ENCODE measurements at regions not wholly inside any gene's neighbourhood (a gene's known extent, or its start where the extent isn't known, plus 50 kb on each side); places are given as distances from the start of the nearest gene placed in this dataset.
"Not testable (repeated sequence)": the region's sequence is repeated elsewhere in the genome, so short reads cannot be mapped to it uniquely, and the experiment has no call there.

DNA sequence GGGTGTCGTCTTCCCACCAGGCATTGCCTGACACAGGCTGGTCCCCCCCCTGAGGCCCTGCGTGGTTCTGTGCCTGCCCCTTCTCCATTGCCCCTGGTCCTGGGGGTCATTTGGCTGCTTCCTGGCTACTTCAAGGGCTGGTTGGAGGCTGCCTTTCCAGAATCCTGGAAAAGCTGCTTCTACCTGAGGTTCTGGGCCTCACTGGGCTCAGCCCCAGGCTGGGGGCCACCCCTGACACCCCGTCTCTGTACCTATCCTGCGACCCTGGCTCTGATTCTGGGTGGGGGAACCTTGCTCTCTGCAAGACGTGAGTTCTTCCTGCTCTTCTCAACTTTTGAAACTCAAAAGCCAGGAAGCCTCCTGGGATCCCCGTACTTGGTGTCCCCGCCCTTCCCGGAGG lies 149.3 kb upstream of the PTPN1 start:
- Histone ChIP-seq H3K36me3 (no peaks in the 10 kb centered on the region), H3K27ac (no peak overlapping the region), H3K9me3 (no peaks in the 10 kb centered on the region), H3K27me3 (no peaks in the 10 kb centered on the region), H3K4me3 (no peak overlapping the region), H3K4me1 (no peaks in the 10 kb centered on the region)
- intact Hi-C loops (cut with DNase I; ENCODE audit: low total_unique reads) = no loop called here
- TF ChIP-seq POLR2AphosphoS5 (IDR thresholded peaks at IDR 0.05) (no peak), POLR2A (IDR thresholded peaks at IDR 0.05) (no peak)
- TF ChIP-seq, protein P1, sequence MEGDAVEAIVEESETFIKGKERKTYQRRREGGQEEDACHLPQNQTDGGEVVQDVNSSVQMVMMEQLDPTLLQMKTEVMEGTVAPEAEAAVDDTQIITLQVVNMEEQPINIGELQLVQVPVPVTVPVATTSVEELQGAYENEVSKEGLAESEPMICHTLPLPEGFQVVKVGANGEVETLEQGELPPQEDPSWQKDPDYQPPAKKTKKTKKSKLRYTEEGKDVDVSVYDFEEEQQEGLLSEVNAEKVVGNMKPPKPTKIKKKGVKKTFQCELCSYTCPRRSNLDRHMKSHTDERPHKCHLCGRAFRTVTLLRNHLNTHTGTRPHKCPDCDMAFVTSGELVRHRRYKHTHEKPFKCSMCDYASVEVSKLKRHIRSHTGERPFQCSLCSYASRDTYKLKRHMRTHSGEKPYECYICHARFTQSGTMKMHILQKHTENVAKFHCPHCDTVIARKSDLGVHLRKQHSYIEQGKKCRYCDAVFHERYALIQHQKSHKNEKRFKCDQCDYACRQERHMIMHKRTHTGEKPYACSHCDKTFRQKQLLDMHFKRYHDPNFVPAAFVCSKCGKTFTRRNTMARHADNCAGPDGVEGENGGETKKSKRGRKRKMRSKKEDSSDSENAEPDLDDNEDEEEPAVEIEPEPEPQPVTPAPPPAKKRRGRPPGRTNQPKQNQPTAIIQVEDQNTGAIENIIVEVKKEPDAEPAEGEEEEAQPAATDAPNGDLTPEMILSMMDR (IDR thresholded peaks at IDR 0.05) = no peak
- no peak for DNase-seq (ENCODE audit: low spot score in 2 of 2)

DNA sequence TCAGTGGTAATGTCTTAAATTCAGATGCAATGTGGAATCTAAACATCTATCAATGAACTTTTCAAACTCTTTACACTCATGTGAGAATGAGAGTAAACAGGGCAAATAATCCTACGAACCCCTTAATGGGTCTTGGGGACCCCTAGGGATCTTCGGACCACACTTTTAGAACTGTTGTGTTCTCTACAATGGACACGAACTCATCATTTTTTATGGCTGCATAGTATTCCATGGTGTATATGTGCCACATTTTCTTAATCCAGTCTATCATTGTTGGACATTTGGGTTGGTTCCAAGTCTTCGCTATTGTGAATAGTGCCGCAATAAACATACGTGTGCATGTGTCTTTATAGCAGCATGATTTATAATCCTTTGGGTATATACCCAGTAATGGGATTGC lies 148.0 kb upstream of the PTPN1 start:
- H3K27me3 ChIP-seq; H3K9me3 ChIP-seq; H3K4me1 ChIP-seq; H3K27ac ChIP-seq; H3K4me3 ChIP-seq; DNase-seq (ENCODE audit: low spot score in 2 of 2); H3K36me3 ChIP-seq; intact Hi-C loops (cut with DNase I; ENCODE audit: low total_unique reads): not testable (repeated sequence)

DNA sequence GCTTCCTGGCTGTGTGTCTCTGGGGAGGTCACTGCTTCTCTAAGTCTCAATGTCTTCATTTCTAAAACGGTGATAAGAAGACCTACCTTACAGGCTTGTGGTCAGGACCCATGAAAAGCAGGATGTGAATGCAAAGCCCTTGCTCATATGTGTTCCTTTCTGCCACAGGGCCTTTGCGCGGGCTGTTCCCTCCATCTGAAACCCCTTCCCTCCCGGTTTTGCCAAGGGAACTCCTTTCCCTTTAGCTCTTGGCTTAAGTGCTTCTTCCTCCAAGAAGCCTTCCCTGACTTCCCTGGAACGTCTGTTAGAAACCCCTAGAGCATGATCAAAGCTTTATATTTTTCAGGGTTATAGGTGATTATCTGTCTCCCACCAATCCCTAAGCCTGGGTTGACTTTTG lies 147.2 kb upstream of the PTPN1 start:
- H3K4me3 ChIP-seq = no peak overlapping the region

DNA sequence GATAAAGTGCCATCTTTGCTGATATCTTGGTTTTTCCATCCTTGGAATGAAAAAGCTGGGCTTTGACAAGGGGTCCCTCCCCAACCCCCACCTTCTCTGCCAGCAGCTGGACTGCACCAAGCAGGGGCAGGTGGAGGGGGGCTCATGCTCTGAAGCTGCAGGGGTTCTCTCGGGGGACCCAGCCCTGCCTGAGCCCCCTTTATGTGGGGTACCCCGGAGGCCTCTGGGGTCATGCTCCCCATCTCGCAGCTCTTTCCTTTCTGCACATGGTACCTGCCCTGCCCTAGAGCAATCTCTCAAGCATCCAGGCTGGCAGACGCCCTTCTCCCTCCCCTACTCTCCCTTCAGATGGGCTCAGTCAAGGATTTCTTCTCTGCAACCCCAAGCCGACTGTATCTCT lies 146.7 kb upstream of the PTPN1 start:
- Histone ChIP-seq H3K27ac (no peak overlapping the region), H3K4me1 (no peaks in the 10 kb centered on the region), H3K36me3 (no peaks in the 10 kb centered on the region), H3K9me3 (no peaks in the 10 kb centered on the region), H3K4me3 (no peak overlapping the region), H3K27me3 (no peaks in the 10 kb centered on the region)
- no peak for TF ChIP-seq POLR2AphosphoS5 (IDR thresholded peaks at IDR 0.05)
- no peak for TF ChIP-seq POLR2A (IDR thresholded peaks at IDR 0.05)
- TF ChIP-seq, protein P1 (IDR thresholded peaks at IDR 0.05) = no peak
- no peak for DNase-seq (ENCODE audit: low spot score in 2 of 2)
- intact Hi-C loops (cut with DNase I; ENCODE audit: low total_unique reads) = no loop called here

More for the DNA sequence above, 147.2 kb upstream of the PTPN1 start:
- H3K27me3 ChIP-seq = no peaks in the 10 kb centered on the region
- H3K4me1 ChIP-seq = no peaks in the 10 kb centered on the region
- intact Hi-C loops (cut with DNase I; ENCODE audit: low total_unique reads) = no loop called here
- H3K9me3 ChIP-seq = no peaks in the 10 kb centered on the region
- H3K27ac ChIP-seq = no peak overlapping the region
- TF ChIP-seq POLR2A (IDR thresholded peaks at IDR 0.05) (no peak), POLR2AphosphoS5 (IDR thresholded peaks at IDR 0.05) (no peak)
- TF ChIP-seq, protein P1 (IDR thresholded peaks at IDR 0.05) = no peak
- H3K36me3 ChIP-seq = no peaks in the 10 kb centered on the region
- DNase-seq (ENCODE audit: low spot score in 2 of 2) = no peak

DNA sequence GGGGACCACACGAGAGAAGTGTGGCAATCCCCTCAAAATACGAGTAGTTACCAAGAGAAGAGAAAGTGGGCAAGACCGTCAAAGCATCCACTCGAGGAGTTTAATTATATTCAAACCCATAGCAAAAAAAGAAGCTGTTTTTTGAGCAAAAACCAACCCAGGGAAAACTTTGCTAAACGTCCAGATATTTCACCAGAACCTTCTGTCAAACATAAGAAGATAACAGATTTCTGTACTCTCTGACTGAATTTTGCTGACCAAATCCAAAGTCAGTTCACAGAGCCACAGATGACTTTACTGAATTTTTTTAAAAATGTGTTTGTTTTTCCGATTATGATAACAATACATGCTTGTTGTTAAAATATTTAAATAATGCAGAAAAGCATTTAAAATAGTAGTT lies 145.6 kb upstream of the PTPN1 start:
- no peaks in the 10 kb centered on the region for H3K4me1 ChIP-seq
- H3K4me3 ChIP-seq = no peak overlapping the region
- H3K27ac ChIP-seq = no peak overlapping the region
- no peaks in the 10 kb centered on the region for H3K9me3 ChIP-seq
- intact Hi-C loops (cut with DNase I; ENCODE audit: low total_unique reads) = no loop called here
- DNase-seq (ENCODE audit: low spot score in 2 of 2) = no peak
- no peaks in the 10 kb centered on the region for H3K27me3 ChIP-seq
- TF ChIP-seq POLR2A (IDR thresholded peaks at IDR 0.05) = no peak
- H3K36me3 ChIP-seq = no peaks in the 10 kb centered on the region

DNA sequence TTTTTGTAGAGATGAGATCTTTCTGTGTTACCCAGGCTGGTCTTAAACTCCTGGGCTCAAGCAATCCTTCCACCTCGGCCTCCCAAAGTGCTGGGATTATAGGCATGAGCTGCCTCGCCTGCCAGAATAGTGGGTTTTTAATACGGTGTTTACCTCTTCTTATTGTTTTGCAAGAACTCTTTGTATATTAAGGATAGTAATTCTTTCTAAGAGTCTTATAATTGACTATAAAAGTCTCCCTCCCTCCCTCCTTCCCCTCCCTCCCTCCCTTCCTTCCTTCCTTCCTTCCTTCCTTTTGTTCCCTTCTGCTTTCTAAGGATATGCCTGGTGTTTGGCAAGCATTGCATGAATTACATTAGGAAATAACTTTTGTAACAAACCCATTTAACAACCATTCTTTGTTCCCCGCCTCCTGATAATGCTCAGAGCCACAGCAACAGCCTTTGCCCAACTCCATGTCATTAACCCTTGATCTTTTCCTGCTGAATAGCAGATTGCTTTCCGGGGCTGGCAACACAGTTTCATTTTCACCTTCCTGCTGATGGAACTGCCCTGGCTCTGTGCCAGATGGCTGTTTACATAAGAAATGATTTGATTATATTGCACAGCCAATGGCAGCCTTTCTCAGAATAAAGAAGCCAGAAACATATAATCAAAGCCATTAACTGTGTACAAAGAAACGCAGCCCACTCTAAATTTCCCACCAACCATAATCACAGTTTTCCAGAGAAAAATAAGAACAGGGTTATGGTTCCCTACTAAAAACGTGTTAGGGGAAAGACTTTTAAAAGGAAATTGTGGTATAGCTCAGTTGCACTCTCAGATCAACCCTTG lies 143.7 kb upstream of the PTPN1 start:
- TF ChIP-seq POLR2AphosphoS5 (IDR thresholded peaks at IDR 0.05) (no peak), POLR2A (IDR thresholded peaks at IDR 0.05) (no peak)
- TF ChIP-seq, protein P1 (IDR thresholded peaks at IDR 0.05) = no peak
- peak; percentile 50 to 67 for DNase-seq (ENCODE audit: low spot score in 2 of 2)
- H3K4me3 ChIP-seq = no peak overlapping the region
- no peak overlapping the region for H3K27ac ChIP-seq
- no peaks in the 10 kb centered on the region for H3K27me3 ChIP-seq
- H3K36me3 ChIP-seq = no peaks in the 10 kb centered on the region
- H3K4me1 ChIP-seq = no peaks in the 10 kb centered on the region
- intact Hi-C loops (cut with DNase I; ENCODE audit: low total_unique reads) = no loop called here
- H3K9me3 ChIP-seq = no peaks in the 10 kb centered on the region

Measured in breast epithelium (tissue), 4 donors.